Kidney (tissue), 13 donors: ENCODE measurements at regions not wholly inside any gene's neighbourhood (a gene's known extent, or its start where the extent isn't known, plus 50 kb on each side); places are given as distances from the start of the nearest gene placed in this dataset.
A peak's percentile ranks its signal among the peaks of the same experiment; 100 is the strongest.

Source experiments
- DNase-seq, 5 donors: peaks; one replicate each; pipeline ENCODE4 v3.0.0-alpha.2; 2013 to 2020
- FAIRE-seq: peaks from 2 replicates; lab custom pipeline; 2012; peaks lifted over from hg19 to GRCh38; lab: Jason Lieb, UNC
- H3K27ac ChIP-seq, 2 donors: one replicate each; pipeline ENCODE4 v1.7.0; 2013; ENCODE audit warnings: low read depth in 2 of 2, low read length in 2 of 2, inconsistent platforms in 1 of 2
- H3K27me3 ChIP-seq: one replicate; pipeline ENCODE4 v1.7.1; 2013; ENCODE audit warnings: low read length, inconsistent platforms; ENCODE audit not compliant: control insufficient read depth, insufficient read depth
- H3K36me3 ChIP-seq, 3 donors: one replicate each; pipeline versions ENCODE4 v1.7.0 to v1.7.1; 2013; ENCODE audit warnings: low read length in 3 of 3, control low read depth in 1 of 3, inconsistent platforms in 1 of 3; ENCODE audit not compliant: insufficient read depth in 3 of 3, control insufficient read depth in 2 of 3
- H3K4me1 ChIP-seq, 3 donors: one replicate each; pipeline versions ENCODE4 v1.7.0 to v1.7.1; 2013; ENCODE audit warnings: low read length in 3 of 3, inconsistent platforms in 1 of 3, low read depth in 1 of 3; ENCODE audit not compliant: control insufficient read depth in 2 of 3, insufficient read depth in 2 of 3
- H3K4me3 ChIP-seq, 3 donors: one replicate each; pipeline versions ENCODE4 v1.7.0 to v1.8.1; 2013; ENCODE audit warnings: low read length in 3 of 3, control low read depth in 1 of 3, inconsistent platforms in 1 of 3
- H3K9ac ChIP-seq, 3 donors: one replicate each; pipeline versions ENCODE4 v1.7.0 to v1.7.1; 2013; ENCODE audit warnings: low read length in 3 of 3, control low read depth in 1 of 3, inconsistent platforms in 1 of 3
- H3K9me3 ChIP-seq, 3 donors: one replicate each; pipeline versions ENCODE4 v1.7.0 to v1.7.1; 2013; ENCODE audit warnings: low read length in 3 of 3, control low read depth in 1 of 3, inconsistent platforms in 1 of 3; ENCODE audit not compliant: control insufficient read depth in 2 of 3, insufficient read depth in 1 of 3
- CTCF ChIP-seq: IDR thresholded peaks from 3 replicates; pipeline ENCODE4 v1.5.1; 2012; ENCODE audit warnings: mild to moderate bottlenecking, moderate library complexity, borderline replicate concordance; ENCODE audit not compliant: insufficient read depth; ENCODE audit errors: extremely low read depth
- intact Hi-C: fragments of 100-400 bp; cut with DNase I; formaldehyde crosslinking; loops from one replicate; pipeline ENCODE4 v1.11.1; 2022
- donor health status: control.
- donor health status: control.
- donor health status: control.
- donor health status: control.
- donor health status: control.
- donor health status: DM: yes; HTN: yes; CAD: no.
- donor health status: Normal renal cell carcinoma (clear cell type).

- Histone ChIP-seq H3K27me3 (no peaks in the 10 kb centered on the region), H3K4me3 (no peak overlapping the region), H3K4me1 (no peaks in the 10 kb centered on the region), H3K27ac (no peak overlapping the region), H3K9ac (no peak overlapping the region), H3K36me3 (no peaks in the 10 kb centered on the region), H3K9me3 (no peaks in the 10 kb centered on the region)
- FAIRE-seq (no peak), DNase-seq (no peak)
- no peak for TF ChIP-seq CTCF
- intact Hi-C loops = no loop called here
These were observed 84.5 kb upstream of the RPS23 start for GRCh38 chr5:82362636-82363035.

GRCh38 chr5:82360022-82360421 is 81.9 kb upstream of the RPS23 start:
- Histone ChIP-seq H3K4me1 (no peaks in the 10 kb centered on the region), H3K9me3 (no peaks in the 10 kb centered on the region), H3K27me3 (no peaks in the 10 kb centered on the region), H3K36me3 (no peaks in the 10 kb centered on the region), H3K9ac (no peak overlapping the region), H3K4me3 (no peak overlapping the region), H3K27ac (no peak overlapping the region)
- TF ChIP-seq CTCF = no peak
- FAIRE-seq (no peak), DNase-seq (peak in 3 of 5 donors; percentile 43 to 70 (median 63))
- intact Hi-C loops = no loop called here

GRCh38 chr5:82359272-82359671 is 81.1 kb upstream of the RPS23 start:
- TF ChIP-seq CTCF = no peak

GRCh38 chr5:82358457-82358856 is 80.3 kb upstream of the RPS23 start:
- TF ChIP-seq CTCF = no peak
- Histone ChIP-seq H3K4me3 (no peak overlapping the region), H3K4me1 (no peaks in the 10 kb centered on the region), H3K36me3 (no peaks in the 10 kb centered on the region), H3K9me3 (no peaks in the 10 kb centered on the region), H3K27me3 (no peaks in the 10 kb centered on the region), H3K9ac (no peak overlapping the region), H3K27ac (no peak overlapping the region)
- FAIRE-seq (no peak), DNase-seq (no peak)
- intact Hi-C loops = no loop called here

More at GRCh38 chr5:82359272-82359671, 81.1 kb upstream of the RPS23 start:
- DNase-seq (peak in 1 of 5 donors; percentile 28), FAIRE-seq (no peak)
- no peak overlapping the region for H3K27ac ChIP-seq
- H3K4me1 ChIP-seq = no peaks in the 10 kb centered on the region
- H3K36me3 ChIP-seq = no peaks in the 10 kb centered on the region
- H3K27me3 ChIP-seq = no peaks in the 10 kb centered on the region
- intact Hi-C loops = no loop called here
- H3K9me3 ChIP-seq = no peaks in the 10 kb centered on the region
- no peak overlapping the region for H3K4me3 ChIP-seq
- no peak overlapping the region for H3K9ac ChIP-seq
